ENCODE measurements at regions not wholly inside any gene's neighbourhood (a gene's known extent, or its start where the extent isn't known, plus 50 kb on each side); places are given as distances from the start of the nearest gene placed in this dataset.
"Not testable (repeated sequence)": the region's sequence is repeated elsewhere in the genome, so short reads cannot be mapped to it uniquely, and the experiment has no call there.

DNA sequence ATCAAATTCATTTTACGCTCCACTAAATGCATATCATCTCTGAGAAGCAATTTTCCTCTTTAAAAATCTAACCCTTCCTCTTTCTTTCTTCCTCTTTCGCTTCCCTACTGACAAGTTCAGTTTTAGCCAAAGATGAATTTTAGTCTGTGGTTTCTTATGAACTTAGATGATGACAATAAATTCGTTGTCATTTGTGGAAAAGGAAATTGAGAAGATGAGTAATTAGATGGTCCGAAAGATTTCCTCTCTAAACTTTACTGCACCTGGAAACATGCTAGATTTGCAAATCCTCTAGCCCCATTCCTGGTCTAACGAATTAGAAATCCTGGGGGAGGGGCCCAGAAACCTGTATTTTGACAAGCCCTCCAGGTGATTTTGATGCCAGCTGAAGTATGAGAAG lies 855.4 kb upstream of the CHORDC1 start:
- Histone ChIP-seq H3K4me3 (no peak overlapping the region), H3K9me3 (peaks cover 0 to 3% of the 10 kb centered on the region in 2 donors), H3K27me3 (no peaks in the 10 kb centered on the region), H3K4me1 (no peaks in the 10 kb centered on the region), H3K36me3 (no peaks in the 10 kb centered on the region), H3K27ac (no peak overlapping the region)
- DNase-seq (ENCODE audit: low spot score): no peak
- TF ChIP-seq, protein P1, sequence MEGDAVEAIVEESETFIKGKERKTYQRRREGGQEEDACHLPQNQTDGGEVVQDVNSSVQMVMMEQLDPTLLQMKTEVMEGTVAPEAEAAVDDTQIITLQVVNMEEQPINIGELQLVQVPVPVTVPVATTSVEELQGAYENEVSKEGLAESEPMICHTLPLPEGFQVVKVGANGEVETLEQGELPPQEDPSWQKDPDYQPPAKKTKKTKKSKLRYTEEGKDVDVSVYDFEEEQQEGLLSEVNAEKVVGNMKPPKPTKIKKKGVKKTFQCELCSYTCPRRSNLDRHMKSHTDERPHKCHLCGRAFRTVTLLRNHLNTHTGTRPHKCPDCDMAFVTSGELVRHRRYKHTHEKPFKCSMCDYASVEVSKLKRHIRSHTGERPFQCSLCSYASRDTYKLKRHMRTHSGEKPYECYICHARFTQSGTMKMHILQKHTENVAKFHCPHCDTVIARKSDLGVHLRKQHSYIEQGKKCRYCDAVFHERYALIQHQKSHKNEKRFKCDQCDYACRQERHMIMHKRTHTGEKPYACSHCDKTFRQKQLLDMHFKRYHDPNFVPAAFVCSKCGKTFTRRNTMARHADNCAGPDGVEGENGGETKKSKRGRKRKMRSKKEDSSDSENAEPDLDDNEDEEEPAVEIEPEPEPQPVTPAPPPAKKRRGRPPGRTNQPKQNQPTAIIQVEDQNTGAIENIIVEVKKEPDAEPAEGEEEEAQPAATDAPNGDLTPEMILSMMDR (IDR thresholded peaks at IDR 0.05): no peak

DNA sequence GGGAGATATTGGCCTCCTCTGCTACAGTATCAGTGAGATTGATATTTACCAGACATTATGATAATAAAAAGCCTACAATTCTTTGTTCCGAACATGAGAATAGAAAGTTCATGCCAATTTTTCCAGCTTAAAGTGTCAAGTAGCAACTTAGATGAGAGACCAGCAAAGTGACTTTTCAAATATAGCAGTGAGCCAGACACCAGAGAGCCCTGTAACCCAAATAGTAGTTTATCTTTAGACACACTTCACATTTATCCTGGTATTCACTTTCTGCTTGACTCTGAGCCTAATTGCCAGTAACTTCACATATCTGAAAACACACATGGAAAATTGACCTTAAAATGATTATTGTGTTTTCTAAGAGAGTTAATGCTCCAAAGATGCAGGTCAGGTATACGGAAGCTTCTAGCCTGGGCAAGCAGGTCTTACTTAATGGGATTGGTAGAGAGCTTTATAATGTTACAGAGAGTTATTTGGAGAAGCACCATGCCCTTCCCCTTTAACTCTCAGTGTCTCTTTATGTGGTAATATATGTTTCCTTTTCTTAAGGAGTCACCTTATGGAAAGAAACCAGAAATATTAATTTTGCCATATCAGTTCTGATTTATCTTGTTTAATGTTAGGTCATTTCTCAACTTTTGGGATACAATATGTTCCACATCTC lies 852.3 kb upstream of the CHORDC1 start:
- DNase-seq (ENCODE audit: low spot score): no peak
- TF ChIP-seq, protein P1 (IDR thresholded peaks at IDR 0.05): no peak
- H3K4me3 ChIP-seq: no peak overlapping the region
- peaks cover 0 to 3% of the 10 kb centered on the region in 2 donors for H3K9me3 ChIP-seq
- H3K36me3 ChIP-seq: no peaks in the 10 kb centered on the region
- H3K27ac ChIP-seq: peak overlapping the region in 1 of 2 donors; percentile 25
- H3K4me1 ChIP-seq: no peaks in the 10 kb centered on the region
- no peaks in the 10 kb centered on the region for H3K27me3 ChIP-seq

DNA sequence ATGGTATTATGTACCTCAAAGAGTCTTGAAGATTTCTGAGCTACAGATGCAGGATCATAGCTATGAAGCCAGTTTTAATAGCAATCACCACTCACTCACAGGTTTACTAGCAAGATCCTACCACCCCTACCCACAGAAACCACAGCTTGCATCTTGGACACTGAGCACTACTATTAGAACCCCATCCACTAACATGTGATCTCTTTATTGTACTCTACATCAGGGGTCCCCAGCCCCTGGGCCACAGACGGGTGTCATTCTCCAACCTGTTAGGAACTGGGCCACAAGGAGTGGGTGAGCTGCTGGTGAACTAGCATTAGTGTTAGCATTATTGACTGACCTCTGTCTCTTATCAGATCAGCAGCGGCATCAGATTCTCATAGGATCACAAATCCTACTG lies 844.8 kb upstream of the CHORDC1 start:
- no peaks in the 10 kb centered on the region for H3K4me1 ChIP-seq
- DNase-seq (ENCODE audit: low spot score): no peak
- H3K9me3 ChIP-seq: no peaks in the 10 kb centered on the region
- TF ChIP-seq, protein P1 (IDR thresholded peaks at IDR 0.05): no peak
- no peaks in the 10 kb centered on the region for H3K27me3 ChIP-seq
- H3K4me3 ChIP-seq: no peak overlapping the region
- no peak overlapping the region for H3K27ac ChIP-seq
- H3K36me3 ChIP-seq: no peaks in the 10 kb centered on the region

DNA sequence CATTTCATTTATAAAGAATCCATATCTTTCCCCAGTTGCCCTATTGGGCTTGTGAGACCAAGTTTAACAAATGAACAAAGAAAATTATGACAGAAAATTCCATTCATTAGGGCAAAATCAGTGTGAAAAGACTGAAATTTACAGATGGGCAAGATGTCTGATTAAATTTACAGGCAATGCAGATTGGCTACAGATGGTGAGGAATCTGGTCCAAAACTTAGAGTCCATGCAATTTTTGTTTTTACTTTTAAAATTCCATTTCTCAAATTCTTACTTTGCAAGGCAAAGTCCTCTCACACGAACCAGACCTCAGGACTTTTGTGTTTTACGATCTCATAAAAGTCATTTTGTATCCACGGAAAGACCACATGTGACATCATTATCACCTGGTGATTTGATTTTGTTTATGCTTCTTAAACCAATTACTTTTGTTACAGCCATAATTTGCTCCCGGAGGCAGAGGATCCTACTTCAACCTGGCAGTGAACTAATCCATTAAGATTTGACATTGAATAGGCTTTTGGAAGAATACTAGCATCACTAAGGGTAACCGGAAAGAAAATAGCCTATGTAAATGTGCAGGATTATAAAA lies 843.7 kb upstream of the CHORDC1 start:
- Histone ChIP-seq H3K36me3 (no peaks in the 10 kb centered on the region), H3K9me3 (no peaks in the 10 kb centered on the region), H3K4me3 (no peak overlapping the region), H3K4me1 (no peaks in the 10 kb centered on the region), H3K27me3 (no peaks in the 10 kb centered on the region), H3K27ac (no peak overlapping the region)
- TF ChIP-seq, protein P1 (IDR thresholded peaks at IDR 0.05): no peak
- DNase-seq (ENCODE audit: low spot score): no peak

DNA sequence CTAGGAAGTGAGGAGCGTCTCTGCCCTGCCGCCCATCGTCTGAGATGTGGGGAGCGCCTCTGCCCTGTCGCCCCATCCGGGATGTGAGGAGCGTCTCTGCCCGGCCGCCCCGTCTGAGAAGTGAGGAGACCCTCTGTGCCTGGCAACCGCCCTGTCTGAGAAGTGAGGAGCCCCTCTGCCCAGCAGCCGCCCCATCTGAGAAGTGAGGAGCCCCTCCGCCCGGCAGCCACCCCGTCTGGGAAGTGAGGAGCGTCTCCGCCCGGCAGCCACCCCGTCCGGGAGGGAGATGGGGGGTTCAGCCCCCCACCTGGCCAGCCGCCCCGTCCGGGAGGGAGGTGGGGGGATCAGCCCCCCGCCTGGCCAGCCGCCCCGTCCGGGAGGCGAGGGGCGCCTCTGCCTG lies 840.5 kb upstream of the CHORDC1 start:
- not testable (repeated sequence) for H3K27ac ChIP-seq; H3K4me1 ChIP-seq; H3K4me3 ChIP-seq; H3K36me3 ChIP-seq; H3K27me3 ChIP-seq; DNase-seq (ENCODE audit: low spot score); H3K9me3 ChIP-seq

DNA sequence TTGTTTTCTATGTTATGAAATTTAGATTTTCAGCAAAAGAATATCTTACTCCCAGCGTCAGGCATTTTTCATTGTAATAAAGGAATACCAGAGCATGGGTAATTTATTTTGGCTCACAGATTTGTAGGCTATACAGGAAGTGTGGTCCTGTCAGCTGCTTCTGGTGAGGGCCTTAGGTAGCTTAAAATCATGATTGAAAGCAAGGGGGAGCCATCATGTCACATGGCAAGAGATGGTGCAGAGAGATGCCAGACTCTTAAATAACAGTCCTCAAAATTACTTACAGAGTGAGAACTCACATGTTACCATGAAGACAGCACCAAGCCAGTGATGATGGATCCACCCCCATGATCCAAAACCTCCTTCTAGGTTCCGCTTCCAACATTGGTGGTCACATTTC lies 825.0 kb upstream of the CHORDC1 start:
- TF ChIP-seq, protein P1 (IDR thresholded peaks at IDR 0.05): no peak
- H3K9me3 ChIP-seq: no peaks in the 10 kb centered on the region
- no peaks in the 10 kb centered on the region for H3K36me3 ChIP-seq
- H3K27me3 ChIP-seq: no peaks in the 10 kb centered on the region
- no peak overlapping the region for H3K27ac ChIP-seq
- DNase-seq (ENCODE audit: low spot score): no peak
- no peaks in the 10 kb centered on the region for H3K4me1 ChIP-seq
- H3K4me3 ChIP-seq: no peak overlapping the region

All from right atrium auricular region (tissue), 2 donors.